Mucosa of descending colon (tissue), 3 donors: ENCODE measurements at regions not wholly inside any gene's neighbourhood (a gene's known extent, or its start where the extent isn't known, plus 50 kb on each side); places are given as distances from the start of the nearest gene placed in this dataset.
A peak's percentile ranks its signal among the peaks of the same experiment; 100 is the strongest.

Source experiments
- ATAC-seq: fragments of 200-7000 bp; cut with Tn5 transposase; one replicate; pipeline ENCODE4 v1.9.1; 2020; ENCODE audit warnings: mild to moderate bottlenecking, moderate library complexity
- DNase-seq, 3 donors: peaks; one replicate each; pipeline ENCODE4 v3.0.0-alpha.2; 2020
- H3K36me3 ChIP-seq: fragments of 200-600 bp; one replicate; pipeline ENCODE4 v1.8.0; 2021; ENCODE audit warnings: low read depth, mild to moderate bottlenecking
- H3K4me1 ChIP-seq: fragments of 200-600 bp; one replicate; pipeline ENCODE4 v1.8.0; 2021; ENCODE audit warnings: low read depth, mild to moderate bottlenecking
- H3K4me3 ChIP-seq: fragments of 200-600 bp; one replicate; pipeline ENCODE4 v1.8.0; 2021; ENCODE audit warnings: mild to moderate bottlenecking
- H3K9me3 ChIP-seq: fragments of 200-600 bp; one replicate; pipeline ENCODE4 v1.8.0; 2021; ENCODE audit warnings: mild to moderate bottlenecking
- intact Hi-C, 2 donors: fragments of 100-400 bp; cut with DNase I in 1 of 2; cut with micrococcal nuclease in 1 of 2; formaldehyde crosslinking; loops; one replicate each; pipeline versions ENCODE4 v1.11.0 to v1.11.1; 2022; cut with DNase I, micrococcal nuclease
- TF ChIP-seq, protein P1 (sequence below): fragments of 200-600 bp; IDR thresholded peaks from one replicate; pipeline ENCODE4 v1.8.0; 2022; ENCODE audit warnings: antibody characterized with exemption, mild to moderate bottlenecking
- donor health status: DM: no; HTN: no; CAD: no; lungs with moderate emphysema.
- donor health status: DM: no; HTN: no; CAD: no.
- donor health status: DM: no; HTN: yes; CAD: no.

DNA sequence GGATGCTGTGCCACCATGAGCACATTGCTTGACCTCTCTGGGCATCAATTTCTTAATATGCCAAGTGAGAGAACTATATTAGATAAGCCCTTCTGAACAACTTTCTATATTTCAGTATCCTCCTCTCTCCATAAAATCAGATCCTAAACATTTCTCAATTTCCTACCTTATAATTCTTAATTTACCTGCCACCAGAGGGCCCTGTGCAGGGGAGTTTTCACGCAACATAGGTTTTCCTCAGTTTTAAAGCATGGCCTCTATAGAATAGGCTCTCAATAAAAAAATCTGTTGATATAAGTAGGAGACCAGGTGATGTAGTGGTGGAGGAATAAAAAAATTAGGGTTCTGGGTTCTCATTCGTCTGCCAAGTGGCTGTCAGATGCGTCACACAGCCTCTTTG is 83.7 kb upstream of the DBX1 start:
- H3K4me3 ChIP-seq = no peak overlapping the region
- H3K36me3 ChIP-seq = no peaks in the 10 kb centered on the region
- H3K9me3 ChIP-seq = no peaks in the 10 kb centered on the region
- ATAC-seq (no peak), DNase-seq (no peak)
- intact Hi-C loops = no loop called here
- TF ChIP-seq, protein P1, sequence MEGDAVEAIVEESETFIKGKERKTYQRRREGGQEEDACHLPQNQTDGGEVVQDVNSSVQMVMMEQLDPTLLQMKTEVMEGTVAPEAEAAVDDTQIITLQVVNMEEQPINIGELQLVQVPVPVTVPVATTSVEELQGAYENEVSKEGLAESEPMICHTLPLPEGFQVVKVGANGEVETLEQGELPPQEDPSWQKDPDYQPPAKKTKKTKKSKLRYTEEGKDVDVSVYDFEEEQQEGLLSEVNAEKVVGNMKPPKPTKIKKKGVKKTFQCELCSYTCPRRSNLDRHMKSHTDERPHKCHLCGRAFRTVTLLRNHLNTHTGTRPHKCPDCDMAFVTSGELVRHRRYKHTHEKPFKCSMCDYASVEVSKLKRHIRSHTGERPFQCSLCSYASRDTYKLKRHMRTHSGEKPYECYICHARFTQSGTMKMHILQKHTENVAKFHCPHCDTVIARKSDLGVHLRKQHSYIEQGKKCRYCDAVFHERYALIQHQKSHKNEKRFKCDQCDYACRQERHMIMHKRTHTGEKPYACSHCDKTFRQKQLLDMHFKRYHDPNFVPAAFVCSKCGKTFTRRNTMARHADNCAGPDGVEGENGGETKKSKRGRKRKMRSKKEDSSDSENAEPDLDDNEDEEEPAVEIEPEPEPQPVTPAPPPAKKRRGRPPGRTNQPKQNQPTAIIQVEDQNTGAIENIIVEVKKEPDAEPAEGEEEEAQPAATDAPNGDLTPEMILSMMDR = no peak
- H3K4me1 ChIP-seq = peaks cover 5% of the 10 kb centered on the region

DNA sequence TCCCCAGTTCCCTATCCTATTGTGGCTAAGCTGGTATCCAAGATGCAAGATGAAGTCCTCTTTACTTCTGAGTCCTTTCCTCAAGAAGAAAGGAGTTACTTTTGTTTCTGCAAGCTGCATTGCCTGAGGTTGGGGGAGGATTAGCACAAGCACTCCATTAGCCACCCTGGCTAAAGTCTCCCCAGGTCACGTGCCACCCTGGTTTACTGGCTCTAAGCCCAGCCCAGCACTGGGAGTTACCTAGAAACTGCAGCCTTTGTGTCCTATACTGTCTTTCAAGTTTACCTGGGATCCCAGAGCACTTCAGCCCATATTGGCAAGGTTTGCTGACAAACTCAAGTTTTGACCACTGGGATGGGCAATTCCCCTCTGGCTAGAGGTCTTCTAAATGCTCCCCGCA is 78.4 kb upstream of the DBX1 start:
- TF ChIP-seq, protein P1 = no peak
- Histone ChIP-seq H3K4me3 (no peak overlapping the region), H3K36me3 (no peaks in the 10 kb centered on the region), H3K4me1 (no peaks in the 10 kb centered on the region), H3K9me3 (no peaks in the 10 kb centered on the region)
- peak; percentile 98 for ATAC-seq
- DNase-seq = peak; percentile 57 to 83 (median 78)
- intact Hi-C loops = no loop called here

DNA sequence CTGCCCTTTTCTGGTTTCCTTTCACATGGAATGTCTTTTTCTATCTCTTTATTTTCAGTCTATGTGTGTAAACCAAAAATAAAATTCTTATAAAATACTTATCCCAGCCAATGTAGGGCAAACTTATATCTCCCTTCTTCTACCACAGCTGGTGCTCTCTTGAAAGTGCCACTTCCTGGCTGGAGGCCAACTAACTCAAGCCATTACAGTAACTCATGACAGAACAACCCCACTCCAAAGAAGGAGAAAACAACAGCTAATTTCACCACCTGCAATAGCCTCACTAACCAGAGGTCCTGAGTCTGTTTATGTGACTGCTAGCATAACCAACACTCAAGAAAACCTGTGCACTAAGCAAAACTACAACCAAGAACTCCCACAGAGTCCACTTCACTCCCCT is 74.9 kb upstream of the DBX1 start:
- Histone ChIP-seq H3K4me1 (no peaks in the 10 kb centered on the region), H3K36me3 (no peaks in the 10 kb centered on the region), H3K9me3 (peaks cover 3% of the 10 kb centered on the region), H3K4me3 (no peak overlapping the region)
- TF ChIP-seq, protein P1 = no peak
- intact Hi-C loops = no loop called here
- ATAC-seq = no peak
- no peak for DNase-seq

DNA sequence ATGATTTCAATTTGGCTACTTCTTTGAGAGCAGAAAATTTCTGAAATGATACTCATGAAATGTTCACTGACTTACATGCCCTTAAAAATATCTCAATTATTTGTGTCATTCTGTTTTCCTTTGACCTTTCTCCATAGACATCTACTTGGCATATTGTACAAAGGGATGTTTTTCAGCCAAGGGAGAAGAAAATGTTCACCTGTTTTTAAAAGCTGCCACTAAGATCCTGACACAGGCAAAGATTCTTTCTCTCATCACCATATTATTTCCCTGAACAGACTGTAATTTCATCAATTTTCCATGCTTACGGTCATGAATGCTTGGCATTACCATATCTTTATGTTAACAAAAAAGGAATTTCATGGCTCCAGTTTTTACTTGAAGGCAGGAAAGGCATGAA is 67.4 kb upstream of the DBX1 start:
- H3K9me3 ChIP-seq = peaks cover 4% of the 10 kb centered on the region
- no peak overlapping the region for H3K4me3 ChIP-seq
- H3K4me1 ChIP-seq = no peaks in the 10 kb centered on the region
- ATAC-seq (no peak), DNase-seq (no peak)
- TF ChIP-seq, protein P1 = no peak
- no peaks in the 10 kb centered on the region for H3K36me3 ChIP-seq
- intact Hi-C loops = no loop called here

DNA sequence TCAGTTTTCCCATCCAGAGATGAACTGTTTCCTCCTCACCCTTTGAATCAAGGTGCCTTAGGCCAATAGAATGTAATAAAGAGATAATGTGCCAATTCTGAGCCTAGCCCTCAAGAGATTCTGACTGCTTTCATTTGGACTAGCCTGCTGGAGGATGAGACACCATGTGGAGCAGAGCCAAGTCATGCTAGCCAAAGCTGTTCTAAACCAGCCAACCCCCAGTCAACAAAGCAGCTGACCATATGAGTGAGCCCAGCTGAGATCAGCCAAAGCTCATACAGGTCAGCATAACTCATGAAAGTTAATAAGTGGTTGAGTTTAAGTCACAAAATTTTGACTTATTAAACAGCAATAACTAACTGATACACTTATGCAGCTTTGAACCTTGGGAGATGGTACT is 66.7 kb upstream of the DBX1 start:
- no peaks in the 10 kb centered on the region for H3K4me1 ChIP-seq
- peaks cover 4% of the 10 kb centered on the region for H3K9me3 ChIP-seq
- DNase-seq (no peak), ATAC-seq (no peak)
- no peak overlapping the region for H3K4me3 ChIP-seq
- TF ChIP-seq, protein P1 = no peak
- H3K36me3 ChIP-seq = no peaks in the 10 kb centered on the region
- intact Hi-C loops = no loop called here

DNA sequence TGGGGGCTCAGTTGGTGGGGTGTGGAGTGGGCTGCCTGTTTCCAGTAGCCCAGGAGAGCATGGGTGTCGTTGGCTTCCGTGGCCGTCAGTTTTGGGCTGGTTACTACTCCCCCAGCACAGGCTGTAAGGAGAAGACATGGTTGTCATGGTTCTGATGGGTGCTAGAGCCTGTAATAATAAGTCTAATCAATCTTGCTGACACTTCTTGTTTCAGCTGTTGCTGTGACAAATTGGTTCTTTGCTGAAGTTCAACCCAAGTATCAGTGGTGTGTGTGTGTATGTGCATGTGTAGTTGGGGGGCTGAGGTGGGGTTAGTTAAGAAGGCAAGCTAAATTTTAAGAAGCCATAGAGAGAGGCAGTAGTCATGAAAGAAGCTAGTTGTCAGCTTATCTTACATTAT is 61.3 kb upstream of the DBX1 start:
- H3K36me3 ChIP-seq = no peaks in the 10 kb centered on the region
- H3K4me1 ChIP-seq = no peaks in the 10 kb centered on the region
- no peak overlapping the region for H3K4me3 ChIP-seq
- ATAC-seq (no peak), DNase-seq (no peak)
- intact Hi-C loops = no loop called here
- TF ChIP-seq, protein P1 = no peak
- H3K9me3 ChIP-seq = no peaks in the 10 kb centered on the region
